ENCODE measurements at regions not wholly inside any gene's neighbourhood (a gene's known extent, or its start where the extent isn't known, plus 50 kb on each side); places are given as distances from the start of the nearest gene placed in this dataset.

DNA sequence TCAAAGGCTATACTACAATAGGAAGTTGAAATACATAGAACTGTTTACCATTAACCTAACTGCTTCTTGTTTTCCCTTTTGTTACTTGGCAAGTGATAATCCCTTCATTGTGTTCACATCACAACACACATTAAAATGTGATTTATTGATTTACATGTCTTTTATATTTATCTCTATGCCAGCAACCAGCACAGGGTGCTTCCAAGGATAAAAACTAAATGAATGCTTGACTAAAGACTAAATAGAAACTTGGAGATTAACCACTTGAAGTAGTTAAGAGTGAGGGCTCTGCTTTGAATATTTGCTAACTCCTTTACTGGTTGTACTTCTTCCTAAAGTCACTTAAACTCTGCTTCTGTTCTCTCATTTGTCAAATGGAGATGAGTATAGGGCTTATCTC lies 1730.6 kb downstream of the EFNA5 start:
- H3K27me3 ChIP-seq (ENCODE audit: low read depth, low read length) = no peaks in the 10 kb centered on the region
- no peaks in the 10 kb centered on the region for H3K4me1 ChIP-seq (ENCODE audit: low read length)
- TF ChIP-seq EZH2phosphoT487 (IDR thresholded peaks at IDR 0.05; ENCODE audit: low read depth) = no peak
- TF ChIP-seq, protein P1, sequence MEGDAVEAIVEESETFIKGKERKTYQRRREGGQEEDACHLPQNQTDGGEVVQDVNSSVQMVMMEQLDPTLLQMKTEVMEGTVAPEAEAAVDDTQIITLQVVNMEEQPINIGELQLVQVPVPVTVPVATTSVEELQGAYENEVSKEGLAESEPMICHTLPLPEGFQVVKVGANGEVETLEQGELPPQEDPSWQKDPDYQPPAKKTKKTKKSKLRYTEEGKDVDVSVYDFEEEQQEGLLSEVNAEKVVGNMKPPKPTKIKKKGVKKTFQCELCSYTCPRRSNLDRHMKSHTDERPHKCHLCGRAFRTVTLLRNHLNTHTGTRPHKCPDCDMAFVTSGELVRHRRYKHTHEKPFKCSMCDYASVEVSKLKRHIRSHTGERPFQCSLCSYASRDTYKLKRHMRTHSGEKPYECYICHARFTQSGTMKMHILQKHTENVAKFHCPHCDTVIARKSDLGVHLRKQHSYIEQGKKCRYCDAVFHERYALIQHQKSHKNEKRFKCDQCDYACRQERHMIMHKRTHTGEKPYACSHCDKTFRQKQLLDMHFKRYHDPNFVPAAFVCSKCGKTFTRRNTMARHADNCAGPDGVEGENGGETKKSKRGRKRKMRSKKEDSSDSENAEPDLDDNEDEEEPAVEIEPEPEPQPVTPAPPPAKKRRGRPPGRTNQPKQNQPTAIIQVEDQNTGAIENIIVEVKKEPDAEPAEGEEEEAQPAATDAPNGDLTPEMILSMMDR (IDR thresholded peaks at IDR 0.05; ENCODE audit: low read depth, low read length) = no peak
- H3K4me2 ChIP-seq (ENCODE audit: low read length) = no peak overlapping the region
- H3K36me3 ChIP-seq (replicated peaks; ENCODE audit: low read depth, low read length) = peaks cover 3% of the 10 kb centered on the region
- H2AFZ ChIP-seq (ENCODE audit: low read depth, low read length) = no peak overlapping the region
- no peak overlapping the region for H3K27ac ChIP-seq (ENCODE audit: low read length)
- H3K9me3 ChIP-seq (ENCODE audit: insufficient read depth, low read length) = no peaks in the 10 kb centered on the region; the same call in 1 of the 2 replicates
- H3K79me2 ChIP-seq (ENCODE audit: low read length) = no peaks in the 10 kb centered on the region
- no peaks in the 10 kb centered on the region for H4K20me1 ChIP-seq (ENCODE audit: insufficient read depth, low read length)
- no peak overlapping the region for H3K9ac ChIP-seq (ENCODE audit: low read length)
- H3K4me3 ChIP-seq (ENCODE audit: low read length) = no peak overlapping the region

DNA sequence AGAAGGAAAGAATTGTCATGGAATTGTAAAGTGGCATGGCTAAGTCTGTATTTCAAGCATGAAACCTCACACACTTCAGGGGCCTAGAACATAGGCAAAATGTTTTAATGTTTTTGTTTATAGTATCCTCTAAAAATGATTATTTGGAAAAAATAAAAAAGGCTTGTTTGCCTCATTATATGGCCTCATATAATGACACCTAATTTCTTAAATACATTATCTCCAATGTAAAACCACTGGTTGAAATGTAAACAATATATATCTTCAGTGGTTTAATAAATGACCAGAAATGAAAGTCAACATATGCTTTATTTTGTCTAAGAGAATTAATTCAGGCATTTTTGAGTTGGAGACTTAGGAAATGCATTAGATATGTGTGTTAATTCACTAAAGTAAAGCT lies 1736.6 kb downstream of the EFNA5 start:
- Histone ChIP-seq H4K20me1 (ENCODE audit: insufficient read depth, low read length) (no peaks in the 10 kb centered on the region), H3K4me3 (ENCODE audit: low read length) (no peak overlapping the region), H3K79me2 (ENCODE audit: low read length) (no peaks in the 10 kb centered on the region), H3K4me2 (ENCODE audit: low read length) (no peak overlapping the region), H2AFZ (ENCODE audit: low read depth, low read length) (no peak overlapping the region), H3K27ac (ENCODE audit: low read length) (no peak overlapping the region), H3K4me1 (ENCODE audit: low read length) (no peaks in the 10 kb centered on the region), H3K36me3 (replicated peaks; ENCODE audit: low read depth, low read length) (peaks cover 3% of the 10 kb centered on the region), H3K9me3 (ENCODE audit: insufficient read depth, low read length) (no peaks in the 10 kb centered on the region; the same call in 1 of the 2 replicates), H3K9ac (ENCODE audit: low read length) (no peak overlapping the region), H3K27me3 (ENCODE audit: low read depth, low read length) (no peaks in the 10 kb centered on the region)
- TF ChIP-seq, protein P1 (IDR thresholded peaks at IDR 0.05; ENCODE audit: low read depth, low read length) = no peak
- TF ChIP-seq EZH2phosphoT487 (IDR thresholded peaks at IDR 0.05; ENCODE audit: low read depth) = no peak

DNA sequence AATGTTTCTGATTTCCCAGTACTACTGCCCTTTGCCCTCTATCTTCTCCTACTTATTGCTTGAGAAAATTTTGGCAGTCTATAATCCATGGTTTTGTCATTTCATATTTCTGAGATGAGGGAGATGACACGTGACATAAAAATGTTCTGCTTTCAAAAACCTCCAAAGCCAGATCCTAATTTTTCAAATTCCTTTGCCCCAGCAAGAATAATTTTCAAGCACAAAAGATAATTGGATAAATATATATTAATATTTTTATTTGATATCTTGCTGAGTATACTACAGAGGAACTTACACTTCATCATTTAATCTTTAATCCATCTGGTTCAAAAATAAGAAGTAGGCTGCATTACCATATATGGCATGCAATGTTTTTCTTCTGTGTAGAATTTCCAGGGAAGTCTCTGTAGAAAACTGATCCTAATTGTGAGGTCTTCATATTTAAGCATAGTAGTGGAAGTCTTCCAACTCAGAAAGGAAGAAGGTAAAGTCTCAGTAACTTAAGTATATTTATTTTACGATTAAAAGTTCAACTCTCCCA lies 1738.8 kb downstream of the EFNA5 start:
- Histone ChIP-seq H2AFZ (ENCODE audit: low read depth, low read length) (no peak overlapping the region), H3K9me3 (ENCODE audit: insufficient read depth, low read length) (no peaks in the 10 kb centered on the region), H3K4me1 (ENCODE audit: low read length) (no peaks in the 10 kb centered on the region), H3K79me2 (ENCODE audit: low read length) (no peaks in the 10 kb centered on the region), H3K27ac (ENCODE audit: low read length) (no peak overlapping the region), H3K36me3 (replicated peaks; ENCODE audit: low read depth, low read length) (no peaks in the 10 kb centered on the region), H3K4me2 (ENCODE audit: low read length) (no peak overlapping the region), H3K27me3 (ENCODE audit: low read depth, low read length) (no peaks in the 10 kb centered on the region), H3K9ac (ENCODE audit: low read length) (no peak overlapping the region), H4K20me1 (ENCODE audit: insufficient read depth, low read length) (no peaks in the 10 kb centered on the region), H3K4me3 (ENCODE audit: low read length) (no peak overlapping the region)
- TF ChIP-seq EZH2phosphoT487 (IDR thresholded peaks at IDR 0.05; ENCODE audit: low read depth) = no peak
- TF ChIP-seq, protein P1 (IDR thresholded peaks at IDR 0.05; ENCODE audit: low read depth, low read length) = no peak

DNA sequence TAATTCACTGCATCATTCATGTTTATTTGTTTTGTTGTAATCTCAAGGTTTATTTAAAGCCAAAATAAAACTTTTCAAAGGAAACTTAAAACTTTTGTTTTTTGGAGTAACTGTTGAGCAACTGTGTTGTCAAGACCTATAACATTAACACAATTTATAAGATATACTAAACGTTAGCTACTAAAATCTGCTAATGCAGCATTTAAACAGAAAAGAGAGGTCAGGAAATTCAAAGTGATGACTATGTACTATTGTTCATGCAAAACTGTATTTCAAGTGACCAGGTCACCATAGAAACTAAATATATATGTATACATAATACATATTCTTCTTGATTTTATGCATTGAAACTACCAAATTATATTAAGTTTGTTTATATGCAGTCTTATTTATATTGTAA lies 1740.9 kb downstream of the EFNA5 start:
- no peak overlapping the region for H3K4me3 ChIP-seq (ENCODE audit: low read length)
- no peaks in the 10 kb centered on the region for H3K4me1 ChIP-seq (ENCODE audit: low read length)
- H3K9ac ChIP-seq (ENCODE audit: low read length) = no peak overlapping the region
- H2AFZ ChIP-seq (ENCODE audit: low read depth, low read length) = no peak overlapping the region
- no peak for TF ChIP-seq EZH2phosphoT487 (IDR thresholded peaks at IDR 0.05; ENCODE audit: low read depth)
- TF ChIP-seq, protein P1 (IDR thresholded peaks at IDR 0.05; ENCODE audit: low read depth, low read length) = no peak
- H3K36me3 ChIP-seq (replicated peaks; ENCODE audit: low read depth, low read length) = no peaks in the 10 kb centered on the region
- no peaks in the 10 kb centered on the region for H3K27me3 ChIP-seq (ENCODE audit: low read depth, low read length)
- H3K27ac ChIP-seq (ENCODE audit: low read length) = no peak overlapping the region
- H3K79me2 ChIP-seq (ENCODE audit: low read length) = no peaks in the 10 kb centered on the region
- H3K4me2 ChIP-seq (ENCODE audit: low read length) = no peak overlapping the region
- H4K20me1 ChIP-seq (ENCODE audit: insufficient read depth, low read length) = no peaks in the 10 kb centered on the region
- H3K9me3 ChIP-seq (ENCODE audit: insufficient read depth, low read length) = no peaks in the 10 kb centered on the region
